Fibroblast of lung (primary cell): ENCODE measurements at regions not wholly inside any gene's neighbourhood (a gene's known extent, or its start where the extent isn't known, plus 50 kb on each side); places are given as distances from the start of the nearest gene placed in this dataset.

Source experiments
- CTCF ChIP-seq, 2 donors: IDR thresholded peaks in 1 of 2; conservative IDR thresholded peaks in 1 of 2; 1 replicate in 1 of 2; 2 replicates in 1 of 2; pipeline ENCODE4 v1.5.1; 2011 to 2012; ENCODE audit warnings: low read length in 2 of 2, control low read depth in 1 of 2, inconsistent platforms in 1 of 2, low read depth in 1 of 2, mild to moderate bottlenecking in 1 of 2
- EZH2 ChIP-seq: IDR thresholded peaks from 2 replicates; pipeline ENCODE4 v1.5.1; 2012; ENCODE audit warnings: low read length, control low read depth, mild to moderate bottlenecking; ENCODE audit errors: missing control alignments

- TF ChIP-seq CTCF (conservative IDR thresholded peaks at IDR 0.05 in 1 of 2, IDR thresholded peaks at IDR 0.05 in 1 of 2; ENCODE audit: low read depth in 1 of 2, low read length in 2 of 2) (peak in 1 of 2 donors; percentile 14), EZH2 (no peak)
These were observed 146.2 kb downstream of the FAM83B start for GRCh38 chr6:54992789-54993188.
